ENCODE measurements at regions not wholly inside any gene's neighbourhood (a gene's known extent, or its start where the extent isn't known, plus 50 kb on each side); places are given as distances from the start of the nearest gene placed in this dataset.

DNA sequence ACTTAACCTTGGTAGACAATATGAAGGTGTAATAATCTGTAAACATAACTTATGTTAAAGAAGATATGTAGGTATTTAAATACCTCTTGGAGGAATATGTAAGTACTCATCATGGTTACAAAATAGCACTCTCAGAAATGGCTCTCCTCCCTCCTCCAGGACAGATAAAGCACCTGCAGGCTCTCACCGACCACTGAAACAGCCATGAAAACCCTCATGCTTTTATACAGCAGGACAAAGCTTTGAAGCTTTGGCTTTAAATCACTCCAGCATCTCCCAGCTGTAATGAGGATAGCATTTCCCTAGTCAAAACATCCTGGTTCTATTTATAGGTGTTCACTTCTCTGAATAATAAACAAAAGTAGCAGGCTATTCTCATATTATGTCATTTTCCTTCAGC, 69.1 kb upstream of the PMFBP1 start:
- TF ChIP-seq POLR2A (IDR thresholded peaks at IDR 0.05) (no peak), CTCF (IDR thresholded peaks at IDR 0.05) (no peak)
